ENCODE measurements at regions not wholly inside any gene's neighbourhood (a gene's known extent, or its start where the extent isn't known, plus 50 kb on each side); places are given as distances from the start of the nearest gene placed in this dataset.

- TF ChIP-seq CTCF (IDR thresholded peaks at IDR 0.05; ENCODE audit: low read depth, low read length), result no peak
Measured at GRCh38 chr2:37507703-37508102, 163.3 kb downstream of the QPCT start.

GRCh38 chr2:37512971-37513370 is 158.5 kb downstream of the CDC42EP3 start:
- H3K27me3 ChIP-seq (ENCODE audit: insufficient read depth, low read depth, severe bottlenecking), result no peaks in the 10 kb centered on the region
- no peak for TF ChIP-seq CTCF (IDR thresholded peaks at IDR 0.05; ENCODE audit: low read depth, low read length)
- H3K36me3 ChIP-seq, result no peaks in the 10 kb centered on the region
- no peaks in the 10 kb centered on the region for H3K9me3 ChIP-seq (ENCODE audit: severe bottlenecking)
- H3K27ac ChIP-seq, result no peak overlapping the region
- no peak for DNase-seq
- H3K4me3 ChIP-seq (ENCODE audit: low read depth, low read length), result no peak overlapping the region

More at GRCh38 chr2:37507703-37508102, 163.3 kb downstream of the QPCT start:
- no peak for DNase-seq
- Histone ChIP-seq H3K4me3 (ENCODE audit: low read depth, low read length) (no peak overlapping the region), H3K9me3 (ENCODE audit: severe bottlenecking) (no peaks in the 10 kb centered on the region), H3K36me3 (no peaks in the 10 kb centered on the region), H3K27me3 (ENCODE audit: insufficient read depth, low read depth, severe bottlenecking) (no peaks in the 10 kb centered on the region), H3K27ac (no peak overlapping the region)

GRCh38 chr2:37523814-37524362 is 147.6 kb downstream of the CDC42EP3 start:
- TF ChIP-seq CTCF (IDR thresholded peaks at IDR 0.05; ENCODE audit: low read depth, low read length), result no peak
- no peaks in the 10 kb centered on the region for H3K9me3 ChIP-seq (ENCODE audit: severe bottlenecking)
- H3K36me3 ChIP-seq, result no peaks in the 10 kb centered on the region
- no peak overlapping the region for H3K27ac ChIP-seq
- H3K4me3 ChIP-seq (ENCODE audit: low read depth, low read length), result no peak overlapping the region
- H3K27me3 ChIP-seq (ENCODE audit: insufficient read depth, low read depth, severe bottlenecking), result no peaks in the 10 kb centered on the region
- no peak for DNase-seq

- DNase-seq, result no peak
- Histone ChIP-seq H3K36me3 (no peaks in the 10 kb centered on the region), H3K9me3 (ENCODE audit: severe bottlenecking) (no peaks in the 10 kb centered on the region), H3K27ac (no peak overlapping the region), H3K27me3 (ENCODE audit: insufficient read depth, low read depth, severe bottlenecking) (no peaks in the 10 kb centered on the region), H3K4me3 (ENCODE audit: low read depth, low read length) (no peak overlapping the region)
- no peak for TF ChIP-seq CTCF (IDR thresholded peaks at IDR 0.05; ENCODE audit: low read depth, low read length)
Measured at GRCh38 chr2:37526323-37526722, 145.1 kb downstream of the CDC42EP3 start.

GRCh38 chr2:37526856-37527255 is 144.6 kb downstream of the CDC42EP3 start:
- H3K27ac ChIP-seq, result no peak overlapping the region
- DNase-seq, result no peak
- TF ChIP-seq CTCF (IDR thresholded peaks at IDR 0.05; ENCODE audit: low read depth, low read length), result no peak
- no peaks in the 10 kb centered on the region for H3K36me3 ChIP-seq
- H3K9me3 ChIP-seq (ENCODE audit: severe bottlenecking), result no peaks in the 10 kb centered on the region
- no peak overlapping the region for H3K4me3 ChIP-seq (ENCODE audit: low read depth, low read length)
- no peaks in the 10 kb centered on the region for H3K27me3 ChIP-seq (ENCODE audit: insufficient read depth, low read depth, severe bottlenecking)

GRCh38 chr2:37527361-37527760 is 144.1 kb downstream of the CDC42EP3 start:
- Histone ChIP-seq H3K27ac (no peak overlapping the region), H3K27me3 (ENCODE audit: insufficient read depth, low read depth, severe bottlenecking) (no peaks in the 10 kb centered on the region), H3K4me3 (ENCODE audit: low read depth, low read length) (no peak overlapping the region), H3K36me3 (no peaks in the 10 kb centered on the region), H3K9me3 (ENCODE audit: severe bottlenecking) (no peaks in the 10 kb centered on the region)
- no peak for DNase-seq
- TF ChIP-seq CTCF (IDR thresholded peaks at IDR 0.05; ENCODE audit: low read depth, low read length), result no peak
